HCT116 (cell line): ENCODE measurements at regions not wholly inside any gene's neighbourhood (a gene's known extent, or its start where the extent isn't known, plus 50 kb on each side); places are given as distances from the start of the nearest gene placed in this dataset.

Experiments used
- POLR2A ChIP-seq: IDR thresholded peaks from 2 replicates; pipeline ENCODE4 v1.7.0; 2011; ENCODE audit warnings: borderline replicate concordance; ENCODE audit not compliant: insufficient read depth, insufficient read length; ENCODE audit errors: extremely low read depth
- POLR2AphosphoS5 ChIP-seq: IDR thresholded peaks from 2 replicates; pipeline ENCODE4 v1.6.1; 2011; ENCODE audit warnings: mild to moderate bottlenecking, low read depth, low read length, moderate library complexity
- RAD21 ChIP-seq: IDR thresholded peaks from 2 replicates; pipeline ENCODE4 v1.6.1; 2012; ENCODE audit warnings: low read depth, mild to moderate bottlenecking
- SP1 ChIP-seq: IDR thresholded peaks from 2 replicates; pipeline ENCODE4 v1.6.1; 2012; ENCODE audit warnings: low read depth
- SRF ChIP-seq: IDR thresholded peaks from 2 replicates; pipeline ENCODE4 v1.6.1; 2012; ENCODE audit warnings: low read depth
- YY1 ChIP-seq: IDR thresholded peaks from 2 replicates; pipeline ENCODE4 v1.6.1; 2011; ENCODE audit warnings: low read length, low read depth, moderate library complexity, mild to moderate bottlenecking; ENCODE audit not compliant: insufficient replicate concordance; ENCODE audit errors: extremely low read depth
- ZNF274 ChIP-seq: fragments of 200-500 bp; sonication (Bioruptor generic); IDR thresholded peaks from 2 replicates; pipeline ENCODE4 v1.6.1; 2014; ENCODE audit warnings: mild to moderate bottlenecking, low read depth, low read length, inconsistent platforms
- TF ChIP-seq, protein P1 (sequence below), 3 experiments: fragments of 200-600 bp in 1 of 3; sonication (generic) in 1 of 3; IDR thresholded peaks in 2 of 3; conservative IDR thresholded peaks in 1 of 3; 2 replicates each; pipeline ENCODE4 v1.5.1; 2012 to 2017; ENCODE audit warnings: low read depth in 2 of 3, low read length in 2 of 3, antibody characterized with exemption in 1 of 3, borderline replicate concordance in 1 of 3, control low read depth in 1 of 3, mild to moderate bottlenecking in 1 of 3, mixed read lengths in 1 of 3, mixed run types in 1 of 3, moderate library complexity in 1 of 3; ENCODE audit not compliant: insufficient read depth in 1 of 3

DNA sequence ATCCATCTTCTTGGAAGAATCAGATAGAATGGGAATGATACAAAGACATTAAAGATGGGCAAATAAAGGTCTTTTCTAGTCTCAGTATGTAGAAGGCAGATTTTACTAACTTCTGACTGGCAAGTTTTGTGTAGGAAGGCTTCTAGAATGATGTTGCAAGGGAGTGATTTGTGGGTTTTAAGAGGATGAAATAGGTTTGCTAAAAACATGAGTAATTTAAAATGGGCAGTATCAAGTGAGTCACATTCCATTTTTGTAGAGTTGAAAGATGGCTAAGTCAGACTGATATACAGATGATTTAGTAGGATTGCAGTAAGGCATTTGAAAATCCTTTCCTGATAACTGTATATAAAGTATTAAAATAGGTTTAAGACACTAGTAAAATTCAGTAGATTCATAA, 777.4 kb downstream of the SORCS1 start:
- TF ChIP-seq, protein P1, sequence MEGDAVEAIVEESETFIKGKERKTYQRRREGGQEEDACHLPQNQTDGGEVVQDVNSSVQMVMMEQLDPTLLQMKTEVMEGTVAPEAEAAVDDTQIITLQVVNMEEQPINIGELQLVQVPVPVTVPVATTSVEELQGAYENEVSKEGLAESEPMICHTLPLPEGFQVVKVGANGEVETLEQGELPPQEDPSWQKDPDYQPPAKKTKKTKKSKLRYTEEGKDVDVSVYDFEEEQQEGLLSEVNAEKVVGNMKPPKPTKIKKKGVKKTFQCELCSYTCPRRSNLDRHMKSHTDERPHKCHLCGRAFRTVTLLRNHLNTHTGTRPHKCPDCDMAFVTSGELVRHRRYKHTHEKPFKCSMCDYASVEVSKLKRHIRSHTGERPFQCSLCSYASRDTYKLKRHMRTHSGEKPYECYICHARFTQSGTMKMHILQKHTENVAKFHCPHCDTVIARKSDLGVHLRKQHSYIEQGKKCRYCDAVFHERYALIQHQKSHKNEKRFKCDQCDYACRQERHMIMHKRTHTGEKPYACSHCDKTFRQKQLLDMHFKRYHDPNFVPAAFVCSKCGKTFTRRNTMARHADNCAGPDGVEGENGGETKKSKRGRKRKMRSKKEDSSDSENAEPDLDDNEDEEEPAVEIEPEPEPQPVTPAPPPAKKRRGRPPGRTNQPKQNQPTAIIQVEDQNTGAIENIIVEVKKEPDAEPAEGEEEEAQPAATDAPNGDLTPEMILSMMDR (IDR thresholded peaks at IDR 0.05 in 2 of 3, conservative IDR thresholded peaks at IDR 0.05 in 1 of 3; ENCODE audit: borderline replicate concordance in 1 of 3, insufficient read depth in 1 of 3, low read depth in 2 of 3, low read length in 2 of 3): no peak
- no peak for TF ChIP-seq POLR2AphosphoS5
- TF ChIP-seq POLR2A: no peak
- no peak for TF ChIP-seq ZNF274
- TF ChIP-seq RAD21: no peak
- no peak for TF ChIP-seq YY1
- TF ChIP-seq SRF: no peak
- no peak for TF ChIP-seq SP1
